ENCODE measurements at regions not wholly inside any gene's neighbourhood (a gene's known extent, or its start where the extent isn't known, plus 50 kb on each side); places are given as distances from the start of the nearest gene placed in this dataset.

DNA sequence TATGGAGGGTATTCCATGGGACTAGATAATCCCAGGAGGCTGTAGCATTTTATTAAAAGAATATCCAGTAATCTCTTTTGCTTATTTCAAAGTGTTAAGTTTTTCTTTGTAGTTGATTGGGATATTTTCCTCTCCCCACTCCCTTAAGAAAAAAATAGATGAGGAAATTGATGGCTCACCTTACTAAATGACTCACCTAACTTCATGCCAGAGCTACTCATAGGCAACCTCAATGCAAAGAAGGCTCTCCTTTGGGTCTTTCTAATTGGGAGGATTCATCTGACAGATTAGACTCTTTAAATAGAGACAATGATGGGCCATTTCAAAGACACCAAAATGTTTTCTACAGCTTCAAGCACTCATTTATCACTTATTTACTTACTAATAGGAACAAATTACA is 528.5 kb upstream of the BTBD3 start:
- no peak for DNase-seq (ENCODE audit: low spot score)

DNA sequence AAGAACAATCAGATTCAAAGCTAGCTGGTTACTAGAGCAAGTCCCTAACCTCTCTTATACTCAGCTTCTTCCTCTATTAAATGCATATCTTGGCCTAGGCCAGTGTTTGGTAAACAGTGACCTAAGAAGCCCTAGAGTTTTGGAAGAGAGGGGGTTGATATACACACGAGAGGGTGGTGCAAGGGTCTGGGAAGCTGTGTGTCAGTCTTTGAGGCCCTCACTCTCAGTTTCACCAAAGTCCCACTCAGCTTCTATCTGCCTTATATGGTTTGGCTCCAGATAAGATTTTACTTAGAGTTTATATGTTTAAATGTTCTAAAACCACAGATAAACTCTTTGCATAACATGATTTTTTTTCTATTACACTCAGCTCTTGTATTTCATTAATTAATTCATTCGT is 526.1 kb upstream of the BTBD3 start:
- no peak for DNase-seq (ENCODE audit: low spot score)

DNA sequence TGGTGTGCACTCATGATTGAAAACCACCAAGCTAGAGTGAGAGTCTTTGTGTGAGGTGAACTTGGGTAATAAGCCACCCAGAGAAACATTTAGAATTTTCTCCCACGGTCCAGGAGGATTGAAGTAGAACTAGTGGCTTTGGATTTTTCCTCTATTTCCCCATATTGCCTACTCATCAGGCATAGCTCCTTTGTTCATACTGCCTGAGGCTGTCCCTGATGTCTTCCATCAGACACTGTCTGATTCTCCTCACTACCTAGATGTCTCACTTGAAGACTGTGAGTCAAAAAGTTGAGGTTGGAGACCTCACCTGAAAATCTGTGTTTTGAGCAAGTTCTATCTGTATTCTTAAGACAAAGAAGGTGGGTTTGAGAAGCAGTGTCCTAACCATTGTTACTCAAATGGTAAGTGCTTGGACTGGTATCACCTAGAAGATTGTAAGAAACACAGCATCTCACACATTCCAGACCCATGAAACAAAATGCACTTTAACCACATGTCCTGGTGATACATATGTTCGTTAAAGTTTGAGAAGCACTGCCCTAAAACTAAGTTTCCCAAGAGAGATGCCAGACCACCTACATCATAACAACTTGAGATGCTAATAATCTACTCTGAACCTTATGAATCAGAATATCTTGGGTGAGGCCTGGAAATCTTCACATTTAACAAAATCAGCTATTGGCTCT is 523.4 kb upstream of the BTBD3 start:
- DNase-seq (ENCODE audit: low spot score), result peak; percentile 19

DNA sequence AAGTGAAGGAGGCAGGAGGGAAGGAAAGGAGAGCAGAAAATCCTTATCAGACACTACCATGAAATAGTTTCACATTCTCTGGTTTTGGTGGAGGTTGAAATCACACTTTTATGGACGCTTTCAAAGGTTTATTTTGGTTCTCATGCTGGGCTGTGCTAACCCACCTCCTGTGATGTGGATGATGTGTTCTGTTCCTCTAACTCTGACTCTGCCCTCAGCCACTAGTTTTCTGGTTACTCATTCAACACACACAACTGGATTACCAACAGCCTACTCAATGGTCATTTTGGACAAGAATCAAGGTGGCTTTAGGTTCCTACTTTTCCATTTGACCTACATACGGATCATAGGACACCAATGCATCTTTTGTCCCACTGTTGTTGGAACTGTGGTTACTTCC is 522.1 kb upstream of the BTBD3 start:
- no peak for DNase-seq (ENCODE audit: low spot score)

DNA sequence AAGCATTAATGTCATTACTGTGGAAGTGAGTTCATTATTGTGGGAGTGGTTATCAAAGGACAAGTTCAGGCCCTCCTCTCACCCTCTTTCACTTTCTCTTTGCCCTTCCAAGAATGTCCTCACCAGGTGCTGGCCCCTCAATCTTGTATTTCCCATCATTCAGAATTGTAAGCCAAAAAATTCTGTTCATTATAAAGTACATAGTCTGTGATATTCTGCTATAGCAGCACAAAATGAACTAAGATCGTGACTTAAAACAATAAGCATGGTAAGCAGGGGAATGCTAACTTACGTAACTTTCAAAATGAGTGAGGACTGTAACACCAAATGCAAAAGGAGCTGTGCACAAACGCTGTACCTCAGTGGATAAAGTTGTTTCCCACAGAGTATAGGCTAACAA is 515.7 kb upstream of the BTBD3 start:
- peak; percentile 25 for DNase-seq (ENCODE audit: low spot score)

DNA sequence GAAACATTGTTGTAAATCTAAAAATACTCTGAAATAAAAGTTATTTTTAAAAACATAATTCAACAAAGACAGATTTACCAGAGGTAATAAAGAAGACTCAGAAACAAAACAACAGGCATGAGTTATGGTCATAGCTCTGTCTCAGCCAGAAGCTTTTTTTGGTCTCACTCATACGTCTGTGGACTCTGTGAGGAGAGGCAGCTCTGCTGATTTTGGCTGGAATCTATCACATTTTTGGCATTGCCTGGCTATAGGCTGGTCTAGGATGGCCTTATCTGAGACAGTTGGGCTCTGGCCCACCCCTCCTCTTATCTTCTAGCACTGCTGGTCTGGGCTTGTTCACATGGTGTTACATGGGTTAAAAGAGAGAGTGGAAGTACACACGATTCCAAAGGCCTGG is 514.0 kb upstream of the BTBD3 start:
- DNase-seq (ENCODE audit: low spot score), result no peak

DNA sequence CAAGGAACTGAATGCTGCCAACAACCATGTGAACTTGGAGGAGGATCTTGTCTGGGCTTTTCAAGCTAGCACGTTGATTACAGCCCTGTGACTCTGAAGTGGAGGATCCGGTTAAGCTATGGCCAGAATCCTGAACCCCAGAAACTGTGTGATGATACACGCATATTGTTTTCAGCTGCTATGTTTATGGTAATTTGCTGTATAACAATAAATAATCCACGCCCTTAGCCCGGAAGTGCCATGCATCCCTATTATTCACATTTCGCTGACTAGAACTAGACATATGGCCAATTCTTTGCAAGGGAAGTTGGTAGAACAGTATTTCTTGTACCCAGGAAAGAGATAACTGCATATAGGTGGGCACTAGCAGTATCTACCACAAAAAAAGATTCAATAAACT is 510.8 kb upstream of the BTBD3 start:
- DNase-seq (ENCODE audit: low spot score), result no peak

DNA sequence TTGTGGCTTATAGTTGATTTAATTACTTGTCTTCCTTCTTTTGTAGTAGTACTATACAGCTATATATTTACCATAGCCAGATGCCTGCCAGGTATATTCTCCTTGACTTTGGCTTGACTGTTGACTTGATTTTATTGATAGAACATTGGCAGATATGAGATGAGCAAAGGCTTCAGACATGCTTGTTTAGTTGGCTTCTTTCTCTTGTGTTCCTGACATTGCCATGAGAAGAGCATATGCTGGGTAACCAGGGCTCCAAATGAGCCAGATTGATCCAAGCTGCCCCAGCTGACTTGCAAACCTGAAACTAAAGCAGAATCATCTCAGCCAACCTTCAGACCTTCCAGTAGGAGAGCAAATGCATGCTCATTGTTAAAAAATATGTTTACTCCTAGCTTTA is 508.1 kb upstream of the BTBD3 start:
- DNase-seq (ENCODE audit: low spot score), result no peak

DNA sequence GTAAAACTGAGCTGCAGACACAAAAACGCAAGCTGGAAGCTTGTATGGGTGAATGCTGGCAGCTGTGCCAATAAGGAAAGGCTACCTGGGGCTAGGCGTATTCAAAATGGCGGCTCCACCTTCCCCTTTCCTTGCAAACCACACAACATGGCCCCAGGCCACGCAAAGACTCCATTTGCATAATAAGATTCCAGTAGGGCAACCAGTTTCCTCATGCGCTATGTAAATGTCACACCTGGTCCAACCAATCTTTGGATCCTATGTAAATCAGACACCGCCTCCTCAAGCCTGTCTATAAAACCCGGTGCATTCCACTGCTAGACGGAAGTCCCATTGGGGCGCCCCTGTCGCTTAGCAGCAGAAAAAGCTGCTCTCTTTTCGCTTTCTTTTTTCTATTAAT is 505.9 kb upstream of the BTBD3 start:
- peak; percentile 79 for DNase-seq (ENCODE audit: low spot score)

DNA sequence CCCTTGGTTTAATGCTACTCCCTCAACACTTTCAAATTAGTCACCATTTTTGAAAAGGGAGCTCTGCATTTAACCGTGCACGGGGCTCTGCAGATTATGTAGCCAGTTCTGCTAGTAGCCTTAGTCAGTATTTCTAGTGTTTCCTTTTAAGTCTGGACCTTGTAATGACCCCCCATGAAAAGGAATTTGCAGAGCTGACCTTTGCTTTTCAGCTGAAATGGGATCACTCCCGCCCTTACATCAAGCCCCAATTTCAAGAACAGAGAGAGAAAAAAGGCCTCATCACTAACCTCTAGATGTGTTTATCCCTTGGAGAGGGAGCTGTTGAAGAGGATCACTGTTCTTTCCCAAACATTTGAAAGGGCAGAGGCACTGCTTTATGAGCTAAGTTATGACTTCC is 490.7 kb upstream of the BTBD3 start:
- no peak for DNase-seq (ENCODE audit: low spot score)

DNA sequence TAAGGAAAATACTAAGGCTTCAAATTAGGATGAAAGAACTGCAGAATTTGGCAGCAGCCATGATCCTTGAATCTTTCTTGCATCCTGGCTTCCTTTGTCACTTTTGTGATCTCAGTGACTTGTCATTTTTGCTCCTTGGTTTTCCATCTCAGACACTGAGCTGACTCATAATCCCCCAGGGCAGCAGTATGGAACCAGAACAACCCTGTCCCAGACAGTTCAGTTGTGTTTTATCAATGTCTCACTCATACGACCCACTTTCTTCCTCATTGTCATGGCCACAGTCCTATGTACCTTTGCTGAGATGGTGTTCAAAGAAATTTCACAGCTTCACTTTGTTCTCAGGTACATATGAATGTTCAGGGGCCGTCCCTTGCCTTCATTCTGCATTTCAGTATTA is 488.5 kb upstream of the BTBD3 start:
- DNase-seq (ENCODE audit: low spot score), result no peak

DNA sequence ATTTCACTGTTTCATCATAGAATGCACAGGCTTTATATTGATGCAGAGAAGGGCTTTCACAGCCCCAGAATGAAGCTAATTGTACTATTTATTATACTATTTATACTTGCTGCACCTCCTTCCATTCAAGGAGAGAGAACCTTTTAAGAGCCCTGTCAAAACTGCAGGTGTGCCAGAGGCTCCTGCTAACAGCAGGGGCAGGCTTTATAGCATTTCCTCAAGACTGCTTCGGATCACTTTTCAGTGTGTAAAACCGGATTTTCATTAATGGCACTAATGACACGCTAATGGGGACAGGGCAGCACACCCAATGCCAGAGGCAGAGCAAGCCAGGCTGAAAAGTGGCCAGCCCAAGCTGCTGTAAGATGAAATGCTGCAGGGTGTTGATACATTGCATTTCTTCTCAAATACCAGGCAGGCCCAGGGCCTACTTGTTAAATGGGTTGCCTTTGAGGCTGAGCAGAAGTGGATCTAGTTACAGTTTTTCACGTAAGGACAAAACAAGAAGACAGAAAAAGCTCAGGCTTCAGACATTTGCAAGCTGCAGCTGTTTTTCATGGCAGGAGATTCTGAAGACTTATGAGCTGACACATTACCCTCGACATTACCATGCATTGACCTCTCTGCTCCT is 487.7 kb upstream of the BTBD3 start:
- DNase-seq (ENCODE audit: low spot score), result no peak

DNA sequence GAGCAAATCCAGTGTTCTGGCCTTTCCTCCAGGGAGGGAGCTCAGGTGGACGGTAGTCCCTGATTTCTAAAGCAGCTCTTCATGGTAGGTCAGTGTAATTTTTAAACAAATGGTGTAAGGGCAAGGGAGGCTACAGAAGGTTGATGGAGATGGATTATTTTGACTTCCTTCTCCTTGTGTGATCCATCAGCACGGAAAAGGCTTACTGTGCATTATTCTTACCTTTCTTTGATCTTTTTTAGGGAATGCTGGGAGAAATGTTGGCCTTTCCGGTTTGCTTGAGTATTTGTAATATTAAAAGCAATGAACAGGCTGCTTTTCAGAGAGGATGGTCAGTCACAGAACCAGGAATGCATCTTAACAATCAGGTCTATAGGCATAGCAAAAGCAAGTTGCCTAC is 487.0 kb upstream of the BTBD3 start:
- no peak for DNase-seq (ENCODE audit: low spot score)

DNA sequence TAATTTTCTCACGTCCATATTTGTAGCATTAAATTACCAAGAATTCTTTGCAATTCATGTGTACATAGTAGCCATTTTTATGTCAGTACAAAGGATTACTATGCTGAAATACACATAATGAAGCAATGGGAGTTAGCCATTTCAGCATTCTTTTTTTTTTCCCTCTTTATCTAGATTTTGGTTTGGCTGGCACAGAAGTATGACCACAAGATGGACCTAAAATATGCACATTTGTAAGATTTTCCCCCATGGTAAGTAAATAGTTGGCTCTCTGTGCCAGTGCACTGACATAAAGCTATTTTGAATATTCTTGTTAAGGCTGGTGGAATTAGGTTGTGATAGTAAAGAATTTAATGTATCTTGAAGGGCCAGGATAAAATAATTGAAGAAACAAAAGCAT is 486.1 kb upstream of the BTBD3 start:
- DNase-seq (ENCODE audit: low spot score), result peak; percentile 28

DNA sequence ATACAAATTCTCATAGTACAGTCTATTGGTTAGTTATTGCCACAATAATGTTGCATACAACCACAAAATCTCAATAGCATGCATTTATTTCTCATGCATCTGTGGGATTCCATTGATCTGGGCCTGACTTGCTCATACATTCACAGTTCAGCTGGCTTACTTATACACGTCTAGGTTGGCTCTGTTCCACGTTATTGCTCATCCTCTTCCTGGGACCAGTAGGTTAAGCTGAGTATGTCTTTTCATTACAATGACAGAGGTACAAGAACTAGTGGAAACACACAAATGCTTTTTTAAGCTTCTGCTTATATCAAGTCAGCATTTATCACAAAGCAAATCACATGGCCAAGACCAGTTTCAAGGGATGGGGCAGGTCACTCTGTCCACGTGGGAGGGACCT is 485.3 kb upstream of the BTBD3 start:
- peak; percentile 69 for DNase-seq (ENCODE audit: low spot score)

DNA sequence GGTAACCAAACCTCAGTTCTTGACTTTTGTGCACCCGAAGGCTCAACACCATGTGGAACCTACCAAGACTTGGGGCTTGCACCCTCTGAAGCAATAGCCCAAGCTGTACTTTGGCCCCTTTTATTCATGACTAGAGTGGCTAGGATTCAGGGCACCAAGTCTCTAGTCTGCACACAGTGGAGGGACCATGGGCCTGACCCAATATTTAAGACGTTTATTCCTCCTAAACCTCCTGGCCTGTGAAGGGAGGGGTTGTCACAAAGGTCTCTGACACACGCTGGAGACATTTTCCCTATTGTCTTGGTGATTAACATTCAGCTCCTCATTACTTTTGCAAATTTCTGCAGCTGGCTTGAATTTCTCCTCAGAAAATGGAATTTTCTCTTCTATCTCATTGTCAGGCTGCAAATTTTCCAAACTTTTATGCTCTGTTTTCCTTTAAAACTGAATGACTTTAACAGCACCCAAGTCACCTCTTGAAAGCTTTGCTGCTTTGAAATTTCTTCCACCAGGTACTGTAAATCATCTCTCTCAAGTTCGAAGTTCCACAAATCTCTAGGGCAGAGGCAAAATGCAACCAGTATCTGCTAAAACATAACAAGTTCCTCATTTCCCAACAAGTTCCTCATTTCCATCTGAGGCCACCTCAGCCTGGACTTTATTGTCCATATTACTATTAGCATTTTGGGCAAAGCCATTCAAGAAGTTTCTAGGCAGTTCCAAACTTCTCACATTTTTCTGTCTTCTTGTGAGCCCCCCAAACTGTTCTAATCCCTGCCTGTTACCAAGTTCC is 481.4 kb upstream of the BTBD3 start:
- no peak for DNase-seq (ENCODE audit: low spot score)

DNA sequence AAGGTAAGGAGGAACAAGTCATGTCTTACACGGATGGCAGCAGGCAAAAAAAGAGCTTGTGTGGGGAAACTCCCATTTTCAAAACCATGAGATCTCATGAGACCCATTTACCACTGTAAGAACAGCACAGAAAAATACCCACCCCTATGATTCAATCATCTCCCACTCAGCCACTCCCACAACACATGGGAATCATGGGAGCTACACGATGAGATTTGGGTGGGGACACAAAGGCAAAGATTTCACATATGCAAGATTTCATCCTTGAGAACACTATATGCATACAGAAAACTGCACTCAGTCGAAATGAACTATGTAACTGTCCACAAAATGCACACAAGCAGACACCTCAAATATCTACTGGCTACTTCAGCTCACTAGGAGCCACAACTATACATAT is 480.6 kb upstream of the BTBD3 start:
- DNase-seq (ENCODE audit: low spot score), result no peak

DNA sequence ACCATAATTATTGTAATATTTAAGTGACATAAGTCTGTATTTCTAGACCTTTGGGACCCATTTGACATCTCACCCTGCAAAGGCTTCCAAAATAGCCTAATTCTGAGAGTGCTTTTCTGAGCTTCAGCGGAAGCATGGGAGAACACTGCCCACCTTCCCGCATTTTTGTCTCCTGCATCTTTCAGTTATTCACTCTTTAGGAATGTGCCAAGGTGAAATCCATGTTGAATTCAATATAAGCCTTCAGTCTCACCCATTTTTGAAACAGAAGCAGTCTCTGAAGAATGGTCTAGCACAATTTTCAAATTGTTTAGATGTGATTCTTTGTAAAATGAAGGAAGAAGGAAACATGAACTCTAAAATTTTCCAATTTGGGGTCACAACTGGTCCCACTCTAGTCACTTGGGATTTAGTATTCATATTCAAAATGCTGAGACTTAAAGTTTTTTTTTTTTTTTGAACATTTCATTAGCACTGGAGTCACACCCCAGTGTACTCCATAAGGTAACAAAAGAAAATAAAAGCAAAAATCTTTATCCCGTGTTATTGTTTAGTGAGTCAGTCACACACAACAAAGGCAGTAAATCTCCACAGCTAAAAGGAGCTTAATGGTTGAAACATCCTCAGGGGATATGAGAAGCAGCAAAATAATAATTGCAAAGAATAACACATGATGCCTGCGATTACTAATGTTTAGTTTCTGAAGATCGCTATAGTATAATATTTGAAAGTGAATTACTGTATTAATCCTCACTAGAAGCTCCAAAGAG is 479.9 kb upstream of the BTBD3 start:
- no peak for DNase-seq (ENCODE audit: low spot score)

DNA sequence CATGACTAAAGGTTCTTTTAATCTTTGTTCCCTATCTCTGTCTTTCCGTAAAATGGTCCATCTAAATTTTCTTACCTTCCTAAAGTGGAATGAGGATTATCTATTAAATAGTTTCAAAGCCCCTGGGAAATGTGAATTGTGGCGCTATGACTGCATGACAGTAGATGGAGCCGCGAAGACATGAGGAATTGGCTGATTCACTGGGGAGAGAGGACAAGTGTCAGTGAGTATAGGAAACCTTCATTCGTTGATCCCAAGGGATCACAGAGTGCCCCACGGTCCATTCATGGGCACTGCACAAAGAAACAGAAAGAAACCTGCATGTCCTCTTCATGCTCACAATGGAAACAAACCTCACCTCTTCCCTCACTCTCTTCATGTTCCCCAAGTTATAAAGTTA is 479.3 kb upstream of the BTBD3 start:
- DNase-seq (ENCODE audit: low spot score), result no peak

DNA sequence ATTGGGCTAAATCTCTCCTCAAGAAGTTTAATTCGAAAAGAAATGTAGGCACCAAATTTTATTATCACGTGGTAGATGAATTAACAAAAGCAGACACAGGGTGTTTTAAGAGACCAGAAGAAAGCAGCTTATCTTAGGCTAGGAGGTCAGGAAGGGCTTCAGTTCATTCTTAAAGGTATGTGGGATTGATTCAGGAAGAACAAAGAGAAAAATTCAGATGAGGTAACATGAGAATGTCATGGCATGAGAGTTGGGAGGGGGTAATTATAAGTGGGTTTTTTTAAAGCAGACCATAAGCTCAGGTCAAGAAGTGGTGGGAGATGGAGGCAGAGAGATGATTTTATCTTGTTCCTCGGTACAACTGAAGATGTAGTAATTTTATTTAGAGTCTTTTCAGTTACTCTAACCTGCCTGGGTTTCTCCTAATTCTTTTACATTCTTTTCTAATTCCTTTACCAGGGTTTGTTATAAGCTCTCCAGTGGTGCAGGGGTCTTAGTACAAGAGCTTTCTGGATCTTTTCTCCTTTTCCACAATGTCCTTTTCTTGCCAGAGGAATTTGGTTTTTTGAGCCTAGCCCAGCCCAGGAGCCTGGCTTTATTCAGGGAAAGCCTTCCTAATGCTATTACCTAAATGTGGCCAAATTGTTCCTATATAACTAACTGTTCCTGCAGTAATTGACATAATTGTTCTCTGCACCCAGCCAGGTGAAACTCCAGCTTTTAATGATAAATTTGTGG is 474.1 kb upstream of the BTBD3 start:
- DNase-seq (ENCODE audit: low spot score), result no peak

DNA sequence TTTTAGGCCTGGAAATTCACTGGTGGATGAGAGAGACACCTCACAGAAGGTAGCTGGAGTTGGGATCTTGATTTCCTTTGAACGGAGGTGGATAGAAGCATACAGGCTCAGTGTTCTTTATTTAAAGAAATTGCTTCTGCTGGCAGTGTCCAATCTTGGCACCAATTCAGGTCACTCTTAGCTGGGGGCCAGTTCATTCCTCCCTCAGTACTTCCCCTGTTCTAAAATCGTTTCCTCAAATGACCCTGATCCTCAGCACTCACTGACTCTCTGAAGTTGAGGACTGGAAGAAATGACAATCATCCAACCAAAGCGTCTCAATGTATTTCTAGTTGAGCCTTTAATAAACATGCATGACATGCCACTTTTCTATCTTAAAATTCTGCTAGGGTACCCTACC is 472.5 kb upstream of the BTBD3 start:
- no peak for DNase-seq (ENCODE audit: low spot score)

DNA sequence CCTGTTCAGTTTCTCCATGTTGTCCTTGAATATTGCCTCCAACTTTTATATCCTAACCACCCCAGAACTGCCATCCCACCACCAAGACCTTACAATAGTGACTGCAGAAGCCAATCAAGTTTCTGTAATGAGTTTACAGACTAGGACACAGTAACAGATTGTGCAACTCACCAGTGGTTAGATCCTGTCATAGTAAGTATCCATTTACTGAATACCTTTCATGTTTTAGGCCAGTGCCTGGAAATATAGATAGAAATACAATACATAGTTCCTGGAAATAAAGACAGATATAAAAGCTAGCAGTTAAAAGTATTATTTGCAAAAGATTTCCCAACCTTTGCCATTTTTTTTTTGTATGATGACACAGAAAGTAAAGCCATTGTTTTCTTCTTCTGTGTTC is 471.8 kb upstream of the BTBD3 start:
- DNase-seq (ENCODE audit: low spot score), result no peak
